H9 (cell line): ENCODE measurements at regions not wholly inside any gene's neighbourhood (a gene's known extent, or its start where the extent isn't known, plus 50 kb on each side); places are given as distances from the start of the nearest gene placed in this dataset.

Experiments
- DNase-seq: peaks from one replicate; pipeline ENCODE4 v3.0.0-alpha.2; 2017
- H2AFZ ChIP-seq: one replicate; pipeline ENCODE4 v1.6.1; 2013; ENCODE audit warnings: mild to moderate bottlenecking, low read length, control low read depth, moderate library complexity
- H2AK5ac ChIP-seq: 2 replicates; pipeline ENCODE4 v1.6.1; 2013; ENCODE audit warnings: low read length, control low read depth, mixed read lengths; ENCODE audit not compliant: insufficient read length
- H2BK120ac ChIP-seq: one replicate; pipeline ENCODE4 v1.6.1; 2013; ENCODE audit warnings: low read depth, mild to moderate bottlenecking, low read length, control low read depth, inconsistent platforms; ENCODE audit not compliant: poor library complexity, severe bottlenecking
- H2BK12ac ChIP-seq: 2 replicates; pipeline ENCODE4 v1.6.1; 2013; ENCODE audit warnings: low read length, control low read depth, mixed read lengths, low read depth; ENCODE audit not compliant: insufficient read length
- H2BK15ac ChIP-seq: 2 replicates; pipeline ENCODE4 v1.6.1; 2013; ENCODE audit warnings: low read depth, low read length, control low read depth
- H2BK20ac ChIP-seq: one replicate; pipeline ENCODE4 v1.6.1; 2013; ENCODE audit warnings: low read depth, mild to moderate bottlenecking, low read length, control low read depth, inconsistent platforms; ENCODE audit not compliant: poor library complexity, severe bottlenecking
- H2BK5ac ChIP-seq: 2 replicates; pipeline ENCODE4 v1.6.1; 2013; ENCODE audit warnings: low read length, control low read depth, mixed read lengths; ENCODE audit not compliant: insufficient read length
- H3K14ac ChIP-seq: 2 replicates; pipeline ENCODE4 v1.6.1; 2013; ENCODE audit warnings: low read length, control low read depth; ENCODE audit not compliant: insufficient read depth
- H3K18ac ChIP-seq: 2 replicates; pipeline ENCODE4 v1.6.1; 2013; ENCODE audit warnings: low read depth, mild to moderate bottlenecking, mixed read lengths, low read length, control low read depth; ENCODE audit not compliant: insufficient read length
- H3K23ac ChIP-seq: 2 replicates; pipeline ENCODE4 v1.6.1; 2013; ENCODE audit warnings: low read length, control low read depth, mixed read lengths, low read depth; ENCODE audit not compliant: insufficient read length
- H3K23me2 ChIP-seq: 2 replicates; pipeline ENCODE4 v1.6.1; 2013; ENCODE audit warnings: low read depth, mild to moderate bottlenecking, mixed read lengths, low read length, control low read depth; ENCODE audit not compliant: insufficient read length, poor library complexity, severe bottlenecking
- H3K27ac ChIP-seq: 2 replicates; pipeline ENCODE4 v1.5.1; 2013; ENCODE audit warnings: low read length, control low read depth, mixed read lengths, low read depth; ENCODE audit not compliant: insufficient read length
- H3K27me3 ChIP-seq: 2 replicates; pipeline ENCODE4 v1.6.1; 2013; ENCODE audit warnings: low read length, control low read depth, inconsistent platforms; ENCODE audit not compliant: insufficient read depth
- H3K4ac ChIP-seq: 2 replicates; pipeline ENCODE4 v1.6.1; 2013; ENCODE audit warnings: low read depth, mild to moderate bottlenecking, control low read depth, inconsistent platforms, low read length, moderate library complexity
- H3K4me1 ChIP-seq: 2 replicates; pipeline ENCODE4 v1.6.1; 2013; ENCODE audit warnings: low read length, control low read depth, inconsistent platforms; ENCODE audit not compliant: insufficient read depth
- H3K4me2 ChIP-seq: 2 replicates; pipeline ENCODE4 v1.6.1; 2013; ENCODE audit warnings: low read length, control low read depth, mixed read lengths; ENCODE audit not compliant: insufficient read length, insufficient read depth
- H3K56ac ChIP-seq: 2 replicates; pipeline ENCODE4 v1.6.1; 2013; ENCODE audit warnings: low read depth, mild to moderate bottlenecking, mixed read lengths, low read length, control low read depth; ENCODE audit not compliant: insufficient read length
- H3K79me1 ChIP-seq: 2 replicates; pipeline ENCODE4 v1.6.1; 2013; ENCODE audit warnings: low read depth, mild to moderate bottlenecking, moderate library complexity, low read length, control low read depth, inconsistent platforms; ENCODE audit not compliant: insufficient read depth, poor library complexity, severe bottlenecking
- H3K79me2 ChIP-seq: 2 replicates; pipeline ENCODE4 v1.6.1; 2013; ENCODE audit warnings: low read length, control low read depth, inconsistent platforms; ENCODE audit not compliant: insufficient read depth
- H3K9ac ChIP-seq: 2 replicates; pipeline ENCODE4 v1.6.1; 2013; ENCODE audit warnings: low read length, control low read depth, mixed read lengths; ENCODE audit not compliant: insufficient read length; ENCODE audit errors: extremely low read depth
- H3K9me3 ChIP-seq: one replicate; pipeline ENCODE4 v1.6.1; 2013; ENCODE audit warnings: low read depth, low read length, inconsistent platforms; ENCODE audit not compliant: control insufficient read depth
- H3T11ph ChIP-seq: one replicate; pipeline ENCODE4 v1.6.1; 2013; ENCODE audit warnings: mild to moderate bottlenecking, low read length, control low read depth, inconsistent platforms
- H4K20me1 ChIP-seq: one replicate; pipeline ENCODE4 v1.6.1; 2013; ENCODE audit not compliant: control insufficient read depth, insufficient read length, insufficient read depth
- H4K5ac ChIP-seq: 2 replicates; pipeline ENCODE4 v1.6.1; 2013; ENCODE audit warnings: low read depth, mild to moderate bottlenecking, mixed read lengths, low read length, control low read depth; ENCODE audit not compliant: insufficient read length
- H4K8ac ChIP-seq: replicated peaks from 2 replicates; pipeline ENCODE4 v1.6.1; 2013; ENCODE audit warnings: low read length, control low read depth, mixed read lengths, low read depth; ENCODE audit not compliant: insufficient read length
- H4K91ac ChIP-seq: 2 replicates; pipeline ENCODE4 v1.6.1; 2013; ENCODE audit warnings: low read depth, mild to moderate bottlenecking, moderate library complexity, mixed read lengths, low read length, control low read depth; ENCODE audit not compliant: insufficient read length
- H3K27ac Mint-ChIP-seq, 3 experiments: 2 replicates in 2 of 3; 3 replicates in 1 of 3; pipeline ENCODE4 v1.8.0; 2020 to 2021; ENCODE audit warnings: mixed read lengths in 3 of 3, mild to moderate bottlenecking in 1 of 3, moderate library complexity in 1 of 3
- H3K27me3 Mint-ChIP-seq: 2 replicates; pipeline ENCODE4 v1.8.0; 2021; ENCODE audit warnings: low read depth, mild to moderate bottlenecking, moderate library complexity, mixed read lengths
- H3K36me3 Mint-ChIP-seq, 3 experiments: 2 replicates in 2 of 3; 3 replicates in 1 of 3; pipeline ENCODE4 v1.8.0; 2020 to 2021; ENCODE audit warnings: low read depth in 3 of 3, mixed read lengths in 3 of 3; ENCODE audit not compliant: insufficient read depth in 1 of 3
- H3K4me1 Mint-ChIP-seq, 2 experiments: 2 replicates each; pipeline ENCODE4 v1.8.0; 2020; ENCODE audit warnings: mixed read lengths in 2 of 2
- H3K4me3 Mint-ChIP-seq, 2 experiments: 2 replicates in 1 of 2; 3 replicates in 1 of 2; pipeline ENCODE4 v1.8.0; 2020 to 2021; ENCODE audit warnings: mild to moderate bottlenecking in 2 of 2, mixed read lengths in 2 of 2, moderate library complexity in 1 of 2
- H3K9me3 Mint-ChIP-seq, 2 experiments: 2 replicates in 1 of 2; 3 replicates in 1 of 2; pipeline ENCODE4 v1.8.0; 2020; ENCODE audit warnings: mild to moderate bottlenecking in 2 of 2, mixed read lengths in 2 of 2, moderate library complexity in 1 of 2
- CTCF ChIP-seq: fragments of 200-600 bp; sonication (generic); conservative IDR thresholded peaks from 3 replicates; pipeline ENCODE4 v1.8.0; 2021; ENCODE audit warnings: antibody characterized with exemption, mild to moderate bottlenecking
- WGBS: extraction: QIAGEN DNeasy Blood & Tissue Kit; methylation state at CpG from one replicate; pipeline ENCODE4 v1.1.7; 2013; ENCODE audit warnings: missing lambda C conversion rate, low lambda C conversion rate, mixed read lengths; ENCODE audit not compliant: insufficient read length; ENCODE audit errors: extremely low coverage; 5-methylcytosine and 5-hydroxymethylcytosine counted together

GRCh38 chr5:164980480-164980879 is 1475.1 kb downstream of the MAT2B start:
- H2AK5ac ChIP-seq: no peak overlapping the region
- no peak overlapping the region for H4K8ac ChIP-seq
- H3K4me2 ChIP-seq: no peak overlapping the region
- H2BK20ac ChIP-seq: no peak overlapping the region
- H3K4ac ChIP-seq: no peak overlapping the region
- peaks cover 16 to 20% of the 10 kb centered on the region in 2 experiments for H3K9me3 Mint-ChIP-seq
- no peak overlapping the region for H3K14ac ChIP-seq
- H3K79me2 ChIP-seq: no peaks in the 10 kb centered on the region
- H3K4me1 ChIP-seq: no peaks in the 10 kb centered on the region
- no peaks in the 10 kb centered on the region for H3K9me3 ChIP-seq
- no peaks in the 10 kb centered on the region for H3K4me1 Mint-ChIP-seq
- no peak overlapping the region for H3K4me3 Mint-ChIP-seq
- no peak overlapping the region for H2BK5ac ChIP-seq
- no peaks in the 10 kb centered on the region for H4K20me1 ChIP-seq
- no peak overlapping the region for H3K9ac ChIP-seq
- H4K91ac ChIP-seq: no peak overlapping the region
- no peak overlapping the region for H4K5ac ChIP-seq
- no peak overlapping the region for H3K18ac ChIP-seq
- no peak for TF ChIP-seq CTCF
- no peaks in the 10 kb centered on the region for H3K23me2 ChIP-seq
- no peak overlapping the region for H2BK12ac ChIP-seq
- no peak overlapping the region for H2AFZ ChIP-seq
- no peak for DNase-seq
- no peaks in the 10 kb centered on the region for H3K27me3 Mint-ChIP-seq
- H3K27ac ChIP-seq: no peak overlapping the region
- H2BK120ac ChIP-seq: no peak overlapping the region
- H3T11ph ChIP-seq: no peak overlapping the region
- H3K79me1 ChIP-seq: no peaks in the 10 kb centered on the region
- WGBS: no CpG with 5 or more reads among the region's 2 CpGs
- no peak overlapping the region for H3K23ac ChIP-seq
- no peak overlapping the region for H3K27ac Mint-ChIP-seq
- no peak overlapping the region for H3K56ac ChIP-seq
- H2BK15ac ChIP-seq: no peak overlapping the region
- H3K36me3 Mint-ChIP-seq: peaks cover 10 to 18% (median 10%) of the 10 kb centered on the region in 3 experiments; a peak in 6 of 7 replicates
- no peaks in the 10 kb centered on the region for H3K27me3 ChIP-seq
